ENCODE measurements at regions not wholly inside any gene's neighbourhood (a gene's known extent, or its start where the extent isn't known, plus 50 kb on each side); places are given as distances from the start of the nearest gene placed in this dataset.

GRCh38 chr20:24297993-24298392 lies 171.4 kb upstream of the SYNDIG1 start:
- DNase-seq: no peak
- H3K36me3 ChIP-seq (ENCODE audit: control insufficient read depth, insufficient read depth, low read length): no peaks in the 10 kb centered on the region
- Mint-ChIP-seq H3K4me3 (ENCODE audit: unreplicated experiment) (no peak overlapping the region), H3K9me3 (ENCODE audit: unreplicated experiment) (no peaks in the 10 kb centered on the region), H3K27ac (ENCODE audit: unreplicated experiment) (no peak overlapping the region), H3K27me3 (ENCODE audit: insufficient read depth, unreplicated experiment) (peaks cover 16% of the 10 kb centered on the region), H3K4me1 (ENCODE audit: low read depth, unreplicated experiment) (no peaks in the 10 kb centered on the region), H3K36me3 (ENCODE audit: insufficient read depth, unreplicated experiment) (no peaks in the 10 kb centered on the region)
- H3K4me1 ChIP-seq: no peaks in the 10 kb centered on the region
- no peaks in the 10 kb centered on the region for H3K9me3 ChIP-seq
- BruUV-seq (replicated peaks): no TSS peak
- ChIA-PET POLR2A (no interaction called here), CTCF (no interaction called here)
- no peak overlapping the region for H3K4me3 ChIP-seq (ENCODE audit: low read depth, low read length)
- no peaks in the 10 kb centered on the region; the same call in 1 of the 2 replicates for H3K27me3 ChIP-seq (replicated peaks; ENCODE audit: control insufficient read depth, insufficient read depth, low read length)
- TF ChIP-seq CTCF (IDR thresholded peaks at IDR 0.05; ENCODE audit: insufficient read depth in 1 of 2, low read depth in 1 of 2, low read length in 1 of 2, severe bottlenecking in 1 of 2, unreplicated experiment in 1 of 2): no peak
- intact Hi-C loops (cut with micrococcal nuclease; ENCODE audit: unreplicated experiment): no loop called here

- Mint-ChIP-seq H3K4me3 (ENCODE audit: unreplicated experiment) (no peak overlapping the region), H3K27me3 (ENCODE audit: insufficient read depth, unreplicated experiment) (peaks cover 9% of the 10 kb centered on the region), H3K27ac (ENCODE audit: unreplicated experiment) (no peak overlapping the region), H3K9me3 (ENCODE audit: unreplicated experiment) (no peaks in the 10 kb centered on the region), H3K36me3 (ENCODE audit: insufficient read depth, unreplicated experiment) (no peaks in the 10 kb centered on the region), H3K4me1 (ENCODE audit: low read depth, unreplicated experiment) (no peaks in the 10 kb centered on the region)
- ChIA-PET POLR2A (no interaction called here), CTCF (no interaction called here)
- TF ChIP-seq CTCF (IDR thresholded peaks at IDR 0.05; ENCODE audit: insufficient read depth in 1 of 2, low read depth in 1 of 2, low read length in 1 of 2, severe bottlenecking in 1 of 2, unreplicated experiment in 1 of 2): no peak
- intact Hi-C loops (cut with micrococcal nuclease; ENCODE audit: unreplicated experiment): no loop called here
- Histone ChIP-seq H3K4me1 (no peaks in the 10 kb centered on the region), H3K4me3 (ENCODE audit: low read depth, low read length) (no peak overlapping the region), H3K36me3 (ENCODE audit: control insufficient read depth, insufficient read depth, low read length) (no peaks in the 10 kb centered on the region), H3K9me3 (no peaks in the 10 kb centered on the region), H3K27me3 (replicated peaks; ENCODE audit: control insufficient read depth, insufficient read depth, low read length) (no peaks in the 10 kb centered on the region; the same call in 1 of the 2 replicates)
- no peak for DNase-seq
- no TSS peak for BruUV-seq (replicated peaks)
Observed at GRCh38 chr20:24296477-24297261, 172.8 kb upstream of the SYNDIG1 start.

GRCh38 chr20:24291014-24291413 lies 178.4 kb upstream of the SYNDIG1 start:
- H3K4me3 Mint-ChIP-seq (ENCODE audit: unreplicated experiment): no peak overlapping the region
- peaks cover 5% of the 10 kb centered on the region for H3K27me3 Mint-ChIP-seq (ENCODE audit: insufficient read depth, unreplicated experiment)
- no peak for DNase-seq
- H3K9me3 Mint-ChIP-seq (ENCODE audit: unreplicated experiment): no peaks in the 10 kb centered on the region
- no peaks in the 10 kb centered on the region for H3K4me1 Mint-ChIP-seq (ENCODE audit: low read depth, unreplicated experiment)
- H3K36me3 ChIP-seq (ENCODE audit: control insufficient read depth, insufficient read depth, low read length): no peaks in the 10 kb centered on the region
- H3K27me3 ChIP-seq (replicated peaks; ENCODE audit: control insufficient read depth, insufficient read depth, low read length): no peaks in the 10 kb centered on the region
- intact Hi-C loops (cut with micrococcal nuclease; ENCODE audit: unreplicated experiment): no loop called here
- H3K9me3 ChIP-seq: no peaks in the 10 kb centered on the region
- H3K36me3 Mint-ChIP-seq (ENCODE audit: insufficient read depth, unreplicated experiment): no peaks in the 10 kb centered on the region
- H3K4me3 ChIP-seq (ENCODE audit: low read depth, low read length): no peak overlapping the region
- no peaks in the 10 kb centered on the region for H3K4me1 ChIP-seq
- BruUV-seq (replicated peaks): no TSS peak
- no peak for TF ChIP-seq CTCF (IDR thresholded peaks at IDR 0.05; ENCODE audit: insufficient read depth in 1 of 2, low read depth in 1 of 2, low read length in 1 of 2, severe bottlenecking in 1 of 2, unreplicated experiment in 1 of 2)
- H3K27ac Mint-ChIP-seq (ENCODE audit: unreplicated experiment): no peak overlapping the region
- POLR2A ChIA-PET: no interaction called here
- CTCF ChIA-PET: no interaction called here

Measured in Caco-2 (cell line).